ENCODE measurements at regions not wholly inside any gene's neighbourhood (a gene's known extent, or its start where the extent isn't known, plus 50 kb on each side); places are given as distances from the start of the nearest gene placed in this dataset.

- no peak for TF ChIP-seq ZNF274 (IDR thresholded peaks at IDR 0.05; ENCODE audit: low read depth, low read length)
- no peak overlapping the region for H3K4me3 ChIP-seq (ENCODE audit: low read length)
These were observed 152.0 kb downstream of the RPS24 start for GRCh38 chr10:78185693-78186055.

GRCh38 chr10:78186572-78186971 is 152.9 kb downstream of the RPS24 start:
- no peak overlapping the region for H3K4me3 ChIP-seq (ENCODE audit: low read length)
- TF ChIP-seq ZNF274 (IDR thresholded peaks at IDR 0.05; ENCODE audit: low read depth, low read length): no peak

- H3K4me3 ChIP-seq (ENCODE audit: low read length): no peak overlapping the region
- TF ChIP-seq ZNF274 (IDR thresholded peaks at IDR 0.05; ENCODE audit: low read depth, low read length): no peak
These were observed 153.7 kb downstream of the RPS24 start for GRCh38 chr10:78187371-78187770.

GRCh38 chr10:78188446-78188845 is 154.8 kb downstream of the RPS24 start:
- no peak for TF ChIP-seq ZNF274 (IDR thresholded peaks at IDR 0.05; ENCODE audit: low read depth, low read length)
- H3K4me3 ChIP-seq (ENCODE audit: low read length): no peak overlapping the region

- no peak for TF ChIP-seq ZNF274 (IDR thresholded peaks at IDR 0.05; ENCODE audit: low read depth, low read length)
- no peak overlapping the region for H3K4me3 ChIP-seq (ENCODE audit: low read length)
These were observed 156.6 kb downstream of the RPS24 start for GRCh38 chr10:78190051-78190825.

- no peak overlapping the region for H3K4me3 ChIP-seq (ENCODE audit: low read length)
- TF ChIP-seq ZNF274 (IDR thresholded peaks at IDR 0.05; ENCODE audit: low read depth, low read length): no peak
These were observed 157.6 kb downstream of the RPS24 start for GRCh38 chr10:78191301-78191700.

GRCh38 chr10:78193189-78193588 is 159.5 kb downstream of the RPS24 start:
- TF ChIP-seq ZNF274 (IDR thresholded peaks at IDR 0.05; ENCODE audit: low read depth, low read length): no peak

GRCh38 chr10:78194050-78194449 is 160.4 kb downstream of the RPS24 start:
- no peak for TF ChIP-seq ZNF274 (IDR thresholded peaks at IDR 0.05; ENCODE audit: low read depth, low read length)
- no peak overlapping the region for H3K4me3 ChIP-seq (ENCODE audit: low read length)

More at GRCh38 chr10:78193189-78193588, 159.5 kb downstream of the RPS24 start:
- H3K4me3 ChIP-seq (ENCODE audit: low read length): no peak overlapping the region

- no peak for TF ChIP-seq ZNF274 (IDR thresholded peaks at IDR 0.05; ENCODE audit: low read depth, low read length)
- H3K4me3 ChIP-seq (ENCODE audit: low read length): no peak overlapping the region
These were observed 161.1 kb downstream of the RPS24 start for GRCh38 chr10:78194539-78195402.

- H3K4me3 ChIP-seq (ENCODE audit: low read length): no peak overlapping the region
- TF ChIP-seq ZNF274 (IDR thresholded peaks at IDR 0.05; ENCODE audit: low read depth, low read length): no peak
These were observed 162.7 kb downstream of the RPS24 start for GRCh38 chr10:78196396-78196795.

GRCh38 chr10:78196964-78197363 is 163.3 kb downstream of the RPS24 start:
- no peak for TF ChIP-seq ZNF274 (IDR thresholded peaks at IDR 0.05; ENCODE audit: low read depth, low read length)
- no peak overlapping the region for H3K4me3 ChIP-seq (ENCODE audit: low read length)

GRCh38 chr10:78197628-78198272 is 164.1 kb downstream of the RPS24 start:
- no peak for TF ChIP-seq ZNF274 (IDR thresholded peaks at IDR 0.05; ENCODE audit: low read depth, low read length)
- H3K4me3 ChIP-seq (ENCODE audit: low read length): no peak overlapping the region

- H3K4me3 ChIP-seq (ENCODE audit: low read length): no peak overlapping the region
- no peak for TF ChIP-seq ZNF274 (IDR thresholded peaks at IDR 0.05; ENCODE audit: low read depth, low read length)
These were observed 165.5 kb downstream of the RPS24 start for GRCh38 chr10:78199005-78199725.

GRCh38 chr10:78199759-78200158 is 166.1 kb downstream of the RPS24 start:
- no peak overlapping the region for H3K4me3 ChIP-seq (ENCODE audit: low read length)
- TF ChIP-seq ZNF274 (IDR thresholded peaks at IDR 0.05; ENCODE audit: low read depth, low read length): no peak

Measured in GM08714 (cell line).